ENCODE measurements at regions not wholly inside any gene's neighbourhood (a gene's known extent, or its start where the extent isn't known, plus 50 kb on each side); places are given as distances from the start of the nearest gene placed in this dataset.

GRCh38 chr10:60496181-60496580 lies 106.5 kb upstream of the ANK3 start:
- Histone ChIP-seq H3K27me3 (ENCODE audit: control insufficient read depth, extremely low read depth, insufficient read depth, low read length) (no peaks in the 10 kb centered on the region), H3K4me2 (ENCODE audit: control insufficient read depth, extremely low read depth, insufficient read depth, low read depth, low read length) (no peak overlapping the region), H3K9ac (ENCODE audit: control insufficient read depth, extremely low read depth, insufficient read depth, low read length) (no peak overlapping the region), H3K27ac (ENCODE audit: control insufficient read depth, insufficient read depth, low read length) (no peak overlapping the region), H3K36me3 (ENCODE audit: control insufficient read depth in 2 of 2, extremely low read depth in 1 of 2, insufficient read depth in 2 of 2, low read length in 2 of 2) (no peaks in the 10 kb centered on the region), H3K4me3 (ENCODE audit: control insufficient read depth in 2 of 3, extremely low read depth in 1 of 3, insufficient read depth in 2 of 3, low read depth in 1 of 3, low read length in 3 of 3) (no peak overlapping the region), H3K4me1 (ENCODE audit: control insufficient read depth, extremely low read depth, insufficient read depth, low read length) (peaks cover 3% of the 10 kb centered on the region), H3K9me3 (ENCODE audit: control insufficient read depth, low read depth, low read length) (no peaks in the 10 kb centered on the region), H2AFZ (ENCODE audit: control insufficient read depth, low read length) (no peak overlapping the region), H3K79me2 (ENCODE audit: control insufficient read depth, insufficient read depth, low read length) (no peaks in the 10 kb centered on the region), H4K20me1 (ENCODE audit: control insufficient read depth, extremely low read depth, insufficient read depth, low read length) (no peaks in the 10 kb centered on the region), H3K9me1 (ENCODE audit: control insufficient read depth, extremely low read depth, insufficient read depth, low read length) (no peaks in the 10 kb centered on the region)
- FAIRE-seq (no peak), DNase-seq (ENCODE audit: low read depth, low spot score) (no peak)
- TF ChIP-seq CTCF (optimal IDR thresholded peaks at IDR 0.05 in 1 of 3, IDR thresholded peaks at IDR 0.05 in 1 of 3, conservative IDR thresholded peaks at IDR 0.05 in 1 of 3; ENCODE audit: extremely low read depth in 1 of 3, insufficient read depth in 2 of 3, low read length in 3 of 3) (no peak), EZH2 (IDR thresholded peaks at IDR 0.05; ENCODE audit: low read length) (no peak)
- dilution Hi-C loops (cut with MboI; ENCODE audit: extremely low pct_ligation_motif_present, low sequenced_read_pairs): loop anchor here (10.0 kb wide), 1 partner anchor 59 kb away; no protein-coding TSS in a partner anchor

- DNase-seq (ENCODE audit: low read depth, low spot score): no peak
- Histone ChIP-seq H3K9me1 (ENCODE audit: control insufficient read depth, extremely low read depth, insufficient read depth, low read length) (no peaks in the 10 kb centered on the region), H3K4me2 (ENCODE audit: control insufficient read depth, extremely low read depth, insufficient read depth, low read depth, low read length) (no peak overlapping the region), H4K20me1 (ENCODE audit: control insufficient read depth, extremely low read depth, insufficient read depth, low read length) (no peaks in the 10 kb centered on the region), H3K36me3 (ENCODE audit: control insufficient read depth in 2 of 2, extremely low read depth in 1 of 2, insufficient read depth in 2 of 2, low read length in 2 of 2) (no peaks in the 10 kb centered on the region), H3K9me3 (ENCODE audit: control insufficient read depth, low read depth, low read length) (no peaks in the 10 kb centered on the region), H3K9ac (ENCODE audit: control insufficient read depth, extremely low read depth, insufficient read depth, low read length) (no peak overlapping the region), H3K79me2 (ENCODE audit: control insufficient read depth, insufficient read depth, low read length) (no peaks in the 10 kb centered on the region), H3K27me3 (ENCODE audit: control insufficient read depth, extremely low read depth, insufficient read depth, low read length) (no peaks in the 10 kb centered on the region), H3K27ac (ENCODE audit: control insufficient read depth, insufficient read depth, low read length) (no peak overlapping the region), H3K4me1 (ENCODE audit: control insufficient read depth, extremely low read depth, insufficient read depth, low read length) (peaks cover 3% of the 10 kb centered on the region), H3K4me3 (ENCODE audit: control insufficient read depth in 2 of 3, extremely low read depth in 1 of 3, insufficient read depth in 2 of 3, low read depth in 1 of 3, low read length in 3 of 3) (no peak overlapping the region), H2AFZ (ENCODE audit: control insufficient read depth, low read length) (no peak overlapping the region)
- dilution Hi-C loops (cut with MboI; ENCODE audit: extremely low pct_ligation_motif_present, low sequenced_read_pairs): loop anchor here (10.0 kb wide), 1 partner anchor 59 kb away; no protein-coding TSS in a partner anchor
- TF ChIP-seq EZH2 (IDR thresholded peaks at IDR 0.05; ENCODE audit: low read length) (no peak), CTCF (optimal IDR thresholded peaks at IDR 0.05 in 1 of 3, IDR thresholded peaks at IDR 0.05 in 1 of 3, conservative IDR thresholded peaks at IDR 0.05 in 1 of 3; ENCODE audit: extremely low read depth in 1 of 3, insufficient read depth in 2 of 3, low read length in 3 of 3) (no peak)
- FAIRE-seq: peak; percentile 59
Observed at GRCh38 chr10:60495338-60496055, 105.8 kb upstream of the ANK3 start.
